Mesodermal cell (in vitro differentiated cells): ENCODE measurements at regions not wholly inside any gene's neighbourhood (a gene's known extent, or its start where the extent isn't known, plus 50 kb on each side); places are given as distances from the start of the nearest gene placed in this dataset.

Experiments used
- H3K27ac ChIP-seq: 2 replicates; pipeline ENCODE4 v1.7.0; 2013; ENCODE audit warnings: mild to moderate bottlenecking, low read depth, low read length, moderate library complexity; ENCODE audit not compliant: severe bottlenecking
- H3K36me3 ChIP-seq: 2 replicates; pipeline ENCODE4 v1.7.1; 2013; ENCODE audit warnings: mild to moderate bottlenecking, low read length, moderate library complexity; ENCODE audit not compliant: control insufficient read depth, insufficient read depth
- H3K4me1 ChIP-seq: one replicate; pipeline ENCODE4 v1.7.1; 2013; ENCODE audit warnings: mild to moderate bottlenecking, low read length; ENCODE audit not compliant: insufficient read depth, control insufficient read depth, poor library complexity, severe bottlenecking
- H3K4me3 ChIP-seq: 2 replicates; pipeline ENCODE4 v1.7.0; 2013; ENCODE audit warnings: low read length, control low read depth, mild to moderate bottlenecking; ENCODE audit not compliant: insufficient read depth, poor library complexity, severe bottlenecking; ENCODE audit errors: extremely low read depth
- H3K9me3 ChIP-seq: 2 replicates; pipeline ENCODE4 v1.7.1; 2013; ENCODE audit warnings: mild to moderate bottlenecking, low read length, moderate library complexity; ENCODE audit not compliant: control insufficient read depth
- WGBS, 2 experiments: methylation state at CpG; one replicate each; pipeline ENCODE4 v1.1.5; 2013; ENCODE audit warnings: missing lambda C conversion rate in 2 of 2; ENCODE audit not compliant: insufficient coverage in 2 of 2; 5-methylcytosine and 5-hydroxymethylcytosine counted together

DNA sequence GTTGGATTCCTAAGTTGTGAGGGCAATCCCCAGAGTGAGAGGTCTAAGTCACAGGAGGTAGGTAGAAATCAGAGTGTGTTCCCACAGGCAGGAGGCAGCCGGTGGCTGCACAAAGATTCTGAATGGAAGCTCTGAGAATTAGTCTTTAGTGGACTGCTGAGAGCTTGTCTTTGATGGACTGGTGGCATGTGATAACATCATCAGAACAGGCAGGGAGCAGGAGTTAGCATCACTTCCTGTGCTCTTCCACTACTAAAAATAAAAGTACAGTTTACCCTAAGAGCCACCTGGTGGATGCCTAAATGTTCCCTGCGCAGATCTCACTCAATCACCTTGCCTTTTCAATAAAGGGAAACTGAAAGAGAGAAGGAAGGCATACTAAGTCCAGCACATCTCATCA lies 294.6 kb upstream of the POU3F2 start:
- WGBS, 2 experiments, result no CpG with 5 or more reads among the region's 2 CpGs
- Histone ChIP-seq H3K4me1 (peaks cover 4% of the 10 kb centered on the region), H3K27ac (no peak overlapping the region)

GRCh38 chr6:98546376-98546775 lies 288.0 kb upstream of the POU3F2 start:
- 85 to 88% methylated on average over 2 of the region's 2 CpGs for WGBS, 2 experiments
- Histone ChIP-seq H3K4me3 (no peak overlapping the region), H3K4me1 (no peaks in the 10 kb centered on the region), H3K27ac (no peak overlapping the region), H3K9me3 (no peaks in the 10 kb centered on the region), H3K36me3 (no peaks in the 10 kb centered on the region)

More for the DNA sequence above, 294.6 kb upstream of the POU3F2 start:
- H3K9me3 ChIP-seq, result no peaks in the 10 kb centered on the region
- no peaks in the 10 kb centered on the region for H3K36me3 ChIP-seq
- H3K4me3 ChIP-seq, result no peak overlapping the region

GRCh38 chr6:98547151-98547550 lies 287.2 kb upstream of the POU3F2 start:
- no peaks in the 10 kb centered on the region for H3K9me3 ChIP-seq
- H3K36me3 ChIP-seq, result no peaks in the 10 kb centered on the region
- WGBS, 2 experiments, result 91 to 100% methylated on average over 4 to 5 of the region's 6 CpGs
- no peak overlapping the region for H3K4me3 ChIP-seq
- H3K4me1 ChIP-seq, result no peaks in the 10 kb centered on the region
- no peak overlapping the region for H3K27ac ChIP-seq

- no peaks in the 10 kb centered on the region for H3K9me3 ChIP-seq
- 70 to 72% methylated on average over 4 of the region's 5 CpGs for WGBS, 2 experiments
- H3K36me3 ChIP-seq, result no peaks in the 10 kb centered on the region
- H3K27ac ChIP-seq, result peak overlapping the region; percentile 19
- H3K4me3 ChIP-seq, result no peak overlapping the region
- H3K4me1 ChIP-seq, result no peaks in the 10 kb centered on the region
These were observed 286.7 kb upstream of the POU3F2 start for GRCh38 chr6:98547634-98548033.

DNA sequence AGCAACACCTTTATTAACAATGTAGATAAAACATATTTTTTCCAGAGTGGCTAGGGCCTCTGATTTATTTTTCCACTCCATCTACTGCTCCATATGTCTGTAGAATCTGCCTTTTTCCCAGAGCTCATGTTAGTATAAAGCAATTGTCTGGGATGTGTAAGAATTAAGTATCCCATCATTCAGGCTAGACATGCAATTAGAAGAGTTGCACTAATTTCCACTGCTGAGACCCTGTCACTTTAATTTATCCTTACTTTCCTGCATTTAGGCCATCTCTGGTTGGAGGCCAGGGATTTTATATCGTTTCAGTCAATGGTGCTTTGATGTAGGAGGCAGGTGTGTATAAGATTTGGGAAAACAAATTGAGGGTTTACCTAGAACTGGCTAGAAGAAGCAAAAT lies 286.1 kb upstream of the POU3F2 start:
- Histone ChIP-seq H3K4me1 (no peaks in the 10 kb centered on the region), H3K4me3 (no peak overlapping the region), H3K36me3 (no peaks in the 10 kb centered on the region), H3K9me3 (no peaks in the 10 kb centered on the region), H3K27ac (no peak overlapping the region)
- 80 to 100% methylated on average over 1 of the region's 1 CpG for WGBS, 2 experiments

DNA sequence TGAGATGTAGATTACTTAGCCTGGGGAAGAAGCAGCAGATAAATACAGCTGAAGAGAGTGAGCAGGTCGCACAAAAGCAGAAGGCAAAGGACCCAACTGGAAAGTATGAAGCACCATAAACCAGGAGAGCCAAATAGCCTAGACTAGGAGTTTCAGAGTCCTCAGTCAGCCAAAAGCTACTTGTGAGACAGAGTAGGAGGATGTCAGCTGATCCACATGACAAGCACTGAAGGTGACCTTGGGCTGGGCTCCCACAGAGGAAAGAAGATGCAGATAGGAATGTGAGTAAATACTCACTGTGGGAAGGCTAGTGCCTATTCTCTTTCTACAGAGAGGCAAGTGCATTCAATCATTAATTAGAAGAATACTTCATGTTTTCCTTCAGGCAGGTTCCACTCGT lies 274.0 kb upstream of the POU3F2 start:
- H3K27ac ChIP-seq, result no peak overlapping the region
- no peaks in the 10 kb centered on the region for H3K36me3 ChIP-seq
- WGBS, 2 experiments, result 91 to 100% methylated on average over 1 of the region's 2 CpGs
- H3K9me3 ChIP-seq, result no peaks in the 10 kb centered on the region
- no peak overlapping the region for H3K4me3 ChIP-seq
- no peaks in the 10 kb centered on the region for H3K4me1 ChIP-seq

DNA sequence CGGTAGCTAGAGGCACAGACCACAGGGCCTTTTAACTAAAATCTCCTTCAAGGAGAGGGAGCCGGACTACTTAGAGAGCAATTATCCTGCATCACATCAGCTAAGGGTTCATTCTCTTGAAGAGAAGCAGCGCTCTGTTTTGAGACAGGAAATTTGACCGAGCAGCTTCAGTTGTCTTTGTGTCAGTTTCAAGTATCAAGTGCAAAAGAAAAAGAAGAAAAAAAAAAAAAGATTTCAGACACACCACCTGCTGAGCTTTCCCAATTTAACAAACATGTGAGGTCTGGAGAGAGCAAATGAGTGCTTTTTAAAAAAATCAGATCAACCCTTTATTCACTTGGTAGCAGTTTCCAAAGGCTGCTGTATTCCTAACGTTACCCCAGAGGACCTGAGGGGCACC lies 273.5 kb upstream of the POU3F2 start:
- no peak overlapping the region for H3K27ac ChIP-seq
- H3K9me3 ChIP-seq, result no peaks in the 10 kb centered on the region
- no peak overlapping the region for H3K4me3 ChIP-seq
- H3K36me3 ChIP-seq, result no peaks in the 10 kb centered on the region
- WGBS, 2 experiments, result 84 to 87% methylated on average over 2 to 3 of the region's 5 CpGs
- H3K4me1 ChIP-seq, result no peaks in the 10 kb centered on the region

DNA sequence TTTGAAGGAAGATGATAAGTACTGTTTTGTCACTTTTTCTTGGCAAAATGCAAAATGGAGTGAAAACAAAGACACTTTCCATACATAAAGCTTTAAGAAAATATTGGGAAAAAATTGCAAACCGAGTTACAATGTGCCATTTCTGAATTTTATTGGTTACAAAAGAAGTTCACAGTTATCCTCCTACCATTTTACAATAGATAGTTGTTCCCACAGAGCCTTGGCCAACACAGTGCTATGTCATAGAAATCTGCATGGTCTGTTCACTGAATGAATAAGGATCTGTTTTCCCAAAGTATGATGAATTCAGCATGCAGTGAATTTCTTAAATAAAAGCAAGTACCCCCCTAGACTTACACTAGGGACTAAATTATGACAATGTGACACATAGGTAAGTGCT lies 268.2 kb upstream of the POU3F2 start:
- Histone ChIP-seq H3K9me3 (no peaks in the 10 kb centered on the region), H3K4me1 (no peaks in the 10 kb centered on the region), H3K4me3 (no peak overlapping the region), H3K36me3 (no peaks in the 10 kb centered on the region), H3K27ac (no peak overlapping the region)
- WGBS, 2 experiments, result 100% methylated on average over 1 of the region's 1 CpG; no CpG with 5 or more reads in 1 of the 2 experiments

GRCh38 chr6:98572579-98572978 lies 261.8 kb upstream of the POU3F2 start:
- H3K36me3 ChIP-seq, result no peaks in the 10 kb centered on the region
- no peak overlapping the region for H3K27ac ChIP-seq
- peaks cover 2% of the 10 kb centered on the region for H3K4me1 ChIP-seq
- WGBS, 2 experiments, result no CpG with 5 or more reads among the region's 1 CpG
- no peaks in the 10 kb centered on the region for H3K9me3 ChIP-seq
- no peak overlapping the region for H3K4me3 ChIP-seq

DNA sequence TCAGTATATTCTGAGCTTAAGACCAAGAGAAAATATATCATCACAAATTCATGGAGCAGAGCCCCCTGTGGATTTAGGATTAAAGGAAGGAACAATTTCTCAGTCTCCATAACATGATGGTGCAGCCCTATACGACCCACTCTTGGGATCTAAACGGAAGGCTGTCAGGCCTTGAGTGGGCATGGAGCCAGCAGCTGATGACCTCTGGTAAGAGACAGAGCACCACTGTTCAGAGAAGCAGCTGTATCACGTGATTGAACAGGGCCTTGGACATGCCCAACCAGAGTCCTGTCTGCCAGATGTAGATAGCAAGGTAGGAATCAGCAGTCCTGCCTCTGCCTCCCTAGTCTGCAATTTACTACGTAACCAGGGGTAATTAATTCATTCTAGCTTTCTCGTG lies 259.4 kb upstream of the POU3F2 start:
- Histone ChIP-seq H3K4me3 (no peak overlapping the region), H3K27ac (no peak overlapping the region), H3K4me1 (peaks cover 6% of the 10 kb centered on the region), H3K36me3 (no peaks in the 10 kb centered on the region), H3K9me3 (no peaks in the 10 kb centered on the region)
- WGBS, 2 experiments, result 84 to 90% methylated on average over 4 to 5 of the region's 5 CpGs

GRCh38 chr6:98576791-98577190 lies 257.6 kb upstream of the POU3F2 start:
- H3K9me3 ChIP-seq, result no peaks in the 10 kb centered on the region

GRCh38 chr6:98578016-98578415 lies 256.4 kb upstream of the POU3F2 start:
- H3K9me3 ChIP-seq, result no peaks in the 10 kb centered on the region
- WGBS, 2 experiments, result 80% methylated on average over 1 of the region's 1 CpG; no CpG with 5 or more reads in 1 of the 2 experiments
- peaks cover 6% of the 10 kb centered on the region for H3K4me1 ChIP-seq
- H3K27ac ChIP-seq, result no peak overlapping the region
- H3K4me3 ChIP-seq, result no peak overlapping the region
- no peaks in the 10 kb centered on the region for H3K36me3 ChIP-seq

More at GRCh38 chr6:98576791-98577190, 257.6 kb upstream of the POU3F2 start:
- H3K4me1 ChIP-seq, result peaks cover 6% of the 10 kb centered on the region
- no peak overlapping the region for H3K27ac ChIP-seq
- H3K4me3 ChIP-seq, result no peak overlapping the region
- H3K36me3 ChIP-seq, result no peaks in the 10 kb centered on the region
